ENCODE measurements at regions not wholly inside any gene's neighbourhood (a gene's known extent, or its start where the extent isn't known, plus 50 kb on each side); places are given as distances from the start of the nearest gene placed in this dataset.
"Not testable (repeated sequence)": the region's sequence is repeated elsewhere in the genome, so short reads cannot be mapped to it uniquely, and the experiment has no call there.

GRCh38 chr15:24202297-24202696 is 473.3 kb upstream of the NPAP1 start:
- DNase-seq, result not testable (repeated sequence)

- not testable (repeated sequence) for DNase-seq
Observed at GRCh38 chr15:24211742-24212476, 463.7 kb upstream of the NPAP1 start.

- DNase-seq, result no peak
Observed at GRCh38 chr15:24223739-24224138, 451.8 kb upstream of the NPAP1 start.

GRCh38 chr15:24224161-24224560 is 451.4 kb upstream of the NPAP1 start:
- no peak for DNase-seq

- not testable (repeated sequence) for DNase-seq
Observed at GRCh38 chr15:24228922-24229321, 446.7 kb upstream of the NPAP1 start.

GRCh38 chr15:24233134-24233533 is 442.4 kb upstream of the NPAP1 start:
- not testable (repeated sequence) for DNase-seq

GRCh38 chr15:24240580-24240979 is 435.0 kb upstream of the NPAP1 start:
- DNase-seq, result not testable (repeated sequence)

GRCh38 chr15:24259106-24259505 is 416.5 kb upstream of the NPAP1 start:
- not testable (repeated sequence) for DNase-seq

GRCh38 chr15:24260407-24260806 is 415.2 kb upstream of the NPAP1 start:
- not testable (repeated sequence) for DNase-seq

- not testable (repeated sequence) for DNase-seq
Observed at GRCh38 chr15:24260854-24261253, 414.7 kb upstream of the NPAP1 start.

GRCh38 chr15:24268536-24269165 is 406.9 kb upstream of the NPAP1 start:
- not testable (repeated sequence) for DNase-seq

GRCh38 chr15:24269166-24269571 is 406.4 kb upstream of the NPAP1 start:
- no peak for DNase-seq

GRCh38 chr15:24269923-24270322 is 405.7 kb upstream of the NPAP1 start:
- DNase-seq, result no peak

- DNase-seq, result not testable (repeated sequence)
Observed at GRCh38 chr15:24271496-24272244, 403.9 kb upstream of the NPAP1 start.

- DNase-seq, result no peak
Observed at GRCh38 chr15:24292837-24293236, 382.7 kb upstream of the NPAP1 start.

- not testable (repeated sequence) for DNase-seq
Observed at GRCh38 chr15:24300804-24301368, 374.7 kb upstream of the NPAP1 start.

GRCh38 chr15:24301999-24302398 is 373.6 kb upstream of the NPAP1 start:
- not testable (repeated sequence) for DNase-seq

- not testable (repeated sequence) for DNase-seq
Observed at GRCh38 chr15:24304747-24305146, 370.8 kb upstream of the NPAP1 start.

- DNase-seq, result not testable (repeated sequence)
Observed at GRCh38 chr15:24305643-24306042, 369.9 kb upstream of the NPAP1 start.

- DNase-seq, result not testable (repeated sequence)
Observed at GRCh38 chr15:24309700-24310099, 365.9 kb upstream of the NPAP1 start.

- DNase-seq, result not testable (repeated sequence)
Observed at GRCh38 chr15:24311692-24312091, 363.9 kb upstream of the NPAP1 start.

GRCh38 chr15:24316326-24316725 is 359.2 kb upstream of the NPAP1 start:
- DNase-seq, result not testable (repeated sequence)

- no peak for DNase-seq
Observed at GRCh38 chr15:24318981-24319380, 356.6 kb upstream of the NPAP1 start.

All from SHP77 (cell line).